Hepatocyte (in vitro differentiated cells): ENCODE measurements at regions not wholly inside any gene's neighbourhood (a gene's known extent, or its start where the extent isn't known, plus 50 kb on each side); places are given as distances from the start of the nearest gene placed in this dataset.

Source experiments
- EZH2 ChIP-seq: fragments of 200-600 bp; sonication (generic); IDR thresholded peaks from 2 replicates; pipeline ENCODE4 v1.6.1; 2016; ENCODE audit warnings: antibody characterized with exemption, mild to moderate bottlenecking, borderline replicate concordance
- EZH2phosphoT487 ChIP-seq: fragments of 200-600 bp; sonication (generic); IDR thresholded peaks from one replicate; pipeline ENCODE4 v1.6.1; 2018; ENCODE audit warnings: antibody characterized with exemption, mild to moderate bottlenecking, low read depth, moderate library complexity; ENCODE audit not compliant: unreplicated experiment, severe bottlenecking
- TF ChIP-seq, protein P1 (sequence below): fragments of 200-600 bp; sonication (generic); IDR thresholded peaks from 2 replicates; pipeline ENCODE4 v1.5.1; 2016; ENCODE audit warnings: antibody characterized with exemption, mild to moderate bottlenecking; ENCODE audit not compliant: poor library complexity

DNA sequence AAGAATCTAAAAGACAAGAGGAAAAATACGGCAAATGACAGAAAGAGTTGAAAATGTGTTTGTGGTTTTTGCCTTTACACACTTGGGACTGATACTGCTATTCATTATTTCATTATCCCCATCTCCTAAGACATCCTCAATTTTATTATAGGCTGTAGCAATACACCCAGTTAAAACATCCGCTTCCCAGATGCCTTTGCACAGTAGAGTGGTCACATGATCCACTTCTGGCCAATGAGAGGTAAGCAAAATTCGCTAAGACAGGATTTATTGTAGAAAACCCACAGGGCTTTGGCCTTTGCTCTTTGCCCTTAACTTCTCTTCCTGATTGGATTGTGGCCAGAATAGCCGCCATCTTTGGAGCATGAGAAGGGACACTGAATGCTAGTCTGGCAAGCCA lies 53.2 kb upstream of the BOC start:
- TF ChIP-seq, protein P1, sequence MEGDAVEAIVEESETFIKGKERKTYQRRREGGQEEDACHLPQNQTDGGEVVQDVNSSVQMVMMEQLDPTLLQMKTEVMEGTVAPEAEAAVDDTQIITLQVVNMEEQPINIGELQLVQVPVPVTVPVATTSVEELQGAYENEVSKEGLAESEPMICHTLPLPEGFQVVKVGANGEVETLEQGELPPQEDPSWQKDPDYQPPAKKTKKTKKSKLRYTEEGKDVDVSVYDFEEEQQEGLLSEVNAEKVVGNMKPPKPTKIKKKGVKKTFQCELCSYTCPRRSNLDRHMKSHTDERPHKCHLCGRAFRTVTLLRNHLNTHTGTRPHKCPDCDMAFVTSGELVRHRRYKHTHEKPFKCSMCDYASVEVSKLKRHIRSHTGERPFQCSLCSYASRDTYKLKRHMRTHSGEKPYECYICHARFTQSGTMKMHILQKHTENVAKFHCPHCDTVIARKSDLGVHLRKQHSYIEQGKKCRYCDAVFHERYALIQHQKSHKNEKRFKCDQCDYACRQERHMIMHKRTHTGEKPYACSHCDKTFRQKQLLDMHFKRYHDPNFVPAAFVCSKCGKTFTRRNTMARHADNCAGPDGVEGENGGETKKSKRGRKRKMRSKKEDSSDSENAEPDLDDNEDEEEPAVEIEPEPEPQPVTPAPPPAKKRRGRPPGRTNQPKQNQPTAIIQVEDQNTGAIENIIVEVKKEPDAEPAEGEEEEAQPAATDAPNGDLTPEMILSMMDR, result no peak
- no peak for TF ChIP-seq EZH2phosphoT487
- TF ChIP-seq EZH2, result no peak
